ENCODE measurements at regions not wholly inside any gene's neighbourhood (a gene's known extent, or its start where the extent isn't known, plus 50 kb on each side); places are given as distances from the start of the nearest gene placed in this dataset.

- no peak for DNase-seq
Measured at GRCh38 chr21:16241479-16241963, 511.7 kb downstream of the USP25 start.

- no peak for DNase-seq
Measured at GRCh38 chr21:16243396-16243795, 513.6 kb downstream of the USP25 start.

- DNase-seq = no peak
Measured at GRCh38 chr21:16248705-16249104, 518.9 kb downstream of the USP25 start.

GRCh38 chr21:16250273-16250672 lies 520.5 kb downstream of the USP25 start:
- no peak for DNase-seq

GRCh38 chr21:16258844-16259611 lies 529.2 kb downstream of the USP25 start:
- no peak for DNase-seq

GRCh38 chr21:16262091-16262490 lies 532.3 kb downstream of the USP25 start:
- DNase-seq = no peak

- DNase-seq = no peak
Measured at GRCh38 chr21:16264319-16264718, 534.5 kb downstream of the USP25 start.

GRCh38 chr21:16269476-16269875 lies 539.7 kb downstream of the USP25 start:
- no peak for DNase-seq

- DNase-seq = no peak
Measured at GRCh38 chr21:16279731-16280581, 550.2 kb downstream of the USP25 start.

- DNase-seq = no peak
Measured at GRCh38 chr21:16280686-16281091, 550.9 kb downstream of the USP25 start.

- DNase-seq = no peak
Measured at GRCh38 chr21:16283516-16283915, 553.7 kb downstream of the USP25 start.

GRCh38 chr21:16285605-16286126 lies 555.9 kb downstream of the USP25 start:
- DNase-seq = no peak

GRCh38 chr21:16287046-16287445 lies 557.3 kb downstream of the USP25 start:
- no peak for DNase-seq

GRCh38 chr21:16291296-16291695 lies 561.5 kb downstream of the USP25 start:
- DNase-seq = no peak

GRCh38 chr21:16294128-16294527 lies 564.3 kb downstream of the USP25 start:
- no peak for DNase-seq

GRCh38 chr21:16302851-16303282 lies 573.1 kb downstream of the USP25 start:
- DNase-seq = no peak

- no peak for DNase-seq
Measured at GRCh38 chr21:16304174-16305095, 574.7 kb downstream of the USP25 start.

- DNase-seq = no peak
Measured at GRCh38 chr21:16305686-16306085, 575.9 kb downstream of the USP25 start.

- no peak for DNase-seq
Measured at GRCh38 chr21:16307256-16307655, 577.5 kb downstream of the USP25 start.

GRCh38 chr21:16308269-16308668 lies 578.5 kb downstream of the USP25 start:
- no peak for DNase-seq

- DNase-seq = no peak
Measured at GRCh38 chr21:16309250-16309971, 579.6 kb downstream of the USP25 start.

GRCh38 chr21:16310176-16310575 lies 580.4 kb downstream of the USP25 start:
- DNase-seq = no peak

Measured in activated CD4-positive, alpha-beta T cell treated with anti-CD3 and anti-CD28 coated beads for 48 hours (primary cell).